MCF 10A (cell line): ENCODE measurements at regions not wholly inside any gene's neighbourhood (a gene's known extent, or its start where the extent isn't known, plus 50 kb on each side); places are given as distances from the start of the nearest gene placed in this dataset.

ENCODE experiments used
- BruUV-seq: library from RNA; stranded (reverse); fragments of 400-500 nt; replicated peaks from 2 replicates; lab custom pipeline; 2021; lab: Mats Ljungman, UMichigan
- CTCF ChIA-PET: fragments of 300-600 bp; sonication (Branson Sonifier 250); formaldehyde crosslinking; extraction: SDS; loops from one replicate; lab custom pipeline; 2021; ENCODE audit warnings: antibody characterized with exemption, inconsistent platforms; lab: Yijun Ruan, JAX
- POLR2A ChIA-PET: fragments of 300-600, 350-650 bp; sonication (Branson Sonifier 250); formaldehyde crosslinking; extraction: SDS; loops from one replicate; lab custom pipeline; 2020; ENCODE audit warnings: antibody characterized with exemption, inconsistent platforms; lab: Yijun Ruan, JAX
- DNase-seq: peaks from one replicate; pipeline ENCODE4 v3.0.0-alpha.2; 2018; ENCODE audit not compliant: unreplicated experiment
- H3K27ac Mint-ChIP-seq: one replicate; pipeline ENCODE4 v1.8.0; 2022; ENCODE audit warnings: mild to moderate bottlenecking, low read depth, mixed read lengths; ENCODE audit not compliant: unreplicated experiment
- H3K27me3 Mint-ChIP-seq: one replicate; pipeline ENCODE4 v1.8.0; 2022; ENCODE audit warnings: mixed read lengths; ENCODE audit not compliant: insufficient read depth, unreplicated experiment
- H3K36me3 Mint-ChIP-seq: one replicate; pipeline ENCODE4 v1.8.0; 2022; ENCODE audit warnings: mild to moderate bottlenecking, moderate library complexity, mixed read lengths; ENCODE audit not compliant: insufficient read depth, unreplicated experiment
- H3K4me1 Mint-ChIP-seq: one replicate; pipeline ENCODE4 v1.8.0; 2022; ENCODE audit warnings: mixed read lengths; ENCODE audit not compliant: insufficient read depth, unreplicated experiment
- H3K4me3 Mint-ChIP-seq: one replicate; pipeline ENCODE4 v1.8.0; 2022; ENCODE audit warnings: mild to moderate bottlenecking, moderate library complexity, mixed read lengths; ENCODE audit not compliant: unreplicated experiment
- H3K9me3 Mint-ChIP-seq: one replicate; pipeline ENCODE4 v1.8.0; 2022; ENCODE audit warnings: mixed read lengths; ENCODE audit not compliant: unreplicated experiment
- CTCF ChIP-seq: fragments of 200-600 bp; IDR thresholded peaks from one replicate; pipeline ENCODE4 v1.8.0; 2022; ENCODE audit warnings: antibody characterized with exemption, mild to moderate bottlenecking; ENCODE audit not compliant: unreplicated experiment
- intact Hi-C: fragments of 100-400 bp; cut with micrococcal nuclease; formaldehyde crosslinking; loops from 2 replicates; pipeline ENCODE4 v1.14.1; 2022

- intact Hi-C loops, result no loop called here
- ChIA-PET CTCF (interaction anchor here (0.6 to 0.9 kb wide), 3 partner anchors 9 to 942 kb away, joined by 3 to 4 read pairs (median 4); no protein-coding TSS in a partner anchor), POLR2A (no interaction called here)
- H3K36me3 Mint-ChIP-seq, result no peaks in the 10 kb centered on the region
- DNase-seq, result no peak
- H3K27me3 Mint-ChIP-seq, result no peaks in the 10 kb centered on the region
- peaks cover 2% of the 10 kb centered on the region for H3K9me3 Mint-ChIP-seq
- TF ChIP-seq CTCF, result no peak
- no peak overlapping the region for H3K4me3 Mint-ChIP-seq
- peak overlapping the region; percentile 20 for H3K27ac Mint-ChIP-seq
- H3K4me1 Mint-ChIP-seq, result no peaks in the 10 kb centered on the region
- BruUV-seq, result no TSS peak
Observed at GRCh38 chr21:24096651-24097050, 1510.6 kb downstream of the MRPL39 start.

- CTCF ChIA-PET, result no interaction called here
- no peak overlapping the region for H3K27ac Mint-ChIP-seq
- H3K9me3 Mint-ChIP-seq, result peaks cover 24% of the 10 kb centered on the region
- DNase-seq, result no peak
- no peak for TF ChIP-seq CTCF
- BruUV-seq, result no TSS peak
- H3K4me3 Mint-ChIP-seq, result no peak overlapping the region
- no peaks in the 10 kb centered on the region for H3K4me1 Mint-ChIP-seq
- intact Hi-C loops, result no loop called here
- no peaks in the 10 kb centered on the region for H3K27me3 Mint-ChIP-seq
- H3K36me3 Mint-ChIP-seq, result no peaks in the 10 kb centered on the region
- POLR2A ChIA-PET, result no interaction called here
Observed at GRCh38 chr21:24093032-24093431, 1514.2 kb downstream of the MRPL39 start.

GRCh38 chr21:24076179-24076578 is 1531.1 kb downstream of the MRPL39 start:
- POLR2A ChIA-PET, result interaction anchor here (0.6 to 0.7 kb wide), 2 partner anchors 93 to 1060 kb away, joined by 3 read pairs; no protein-coding TSS in a partner anchor
- H3K36me3 Mint-ChIP-seq, result no peaks in the 10 kb centered on the region
- TF ChIP-seq CTCF, result no peak
- intact Hi-C loops, result no loop called here
- no peaks in the 10 kb centered on the region for H3K27me3 Mint-ChIP-seq
- DNase-seq, result peak; percentile 18
- peaks cover 1% of the 10 kb centered on the region for H3K4me1 Mint-ChIP-seq
- CTCF ChIA-PET, result interaction anchor here (0.8 kb wide), 1 partner anchor 220 kb away, joined by 3 read pairs; no protein-coding TSS in a partner anchor
- no peak overlapping the region for H3K4me3 Mint-ChIP-seq
- peaks cover 7% of the 10 kb centered on the region for H3K9me3 Mint-ChIP-seq
- BruUV-seq, result no TSS peak
- H3K27ac Mint-ChIP-seq, result no peak overlapping the region

- H3K36me3 Mint-ChIP-seq, result no peaks in the 10 kb centered on the region
- ChIA-PET CTCF (interaction anchor here (0.6 to 0.7 kb wide), 2 partner anchors 996 to 1295 kb away, joined by 4 read pairs; no protein-coding TSS in a partner anchor), POLR2A (no interaction called here)
- BruUV-seq, result no TSS peak
- H3K4me1 Mint-ChIP-seq, result no peaks in the 10 kb centered on the region
- intact Hi-C loops, result no loop called here
- no peak overlapping the region for H3K27ac Mint-ChIP-seq
- TF ChIP-seq CTCF, result no peak
- no peak overlapping the region for H3K4me3 Mint-ChIP-seq
- DNase-seq, result no peak
- H3K9me3 Mint-ChIP-seq, result no peaks in the 10 kb centered on the region
- no peaks in the 10 kb centered on the region for H3K27me3 Mint-ChIP-seq
Observed at GRCh38 chr21:24055696-24056095, 1551.6 kb downstream of the MRPL39 start.
